Endothelial cell of umbilical vein (primary cell): ENCODE measurements at regions not wholly inside any gene's neighbourhood (a gene's known extent, or its start where the extent isn't known, plus 50 kb on each side); places are given as distances from the start of the nearest gene placed in this dataset.

Experiments
- BruUV-seq: library from RNA; stranded (reverse); fragments of 400-500 nt; replicated peaks from 2 replicates; lab custom pipeline; 2021; lab: Mats Ljungman, UMichigan
- CTCF ChIA-PET: fragments of 300-600, 350-600 bp; sonication (Branson Sonifier 250); formaldehyde crosslinking; loops from one replicate; lab custom pipeline; 2021; ENCODE audit warnings: antibody characterized with exemption, inconsistent platforms; lab: Charles Lee
- POLR2A ChIA-PET: fragments of 300-600, 350-600 bp; sonication (Branson Sonifier 250); formaldehyde crosslinking; loops from one replicate; lab custom pipeline; 2021; ENCODE audit warnings: antibody characterized with exemption, inconsistent platforms; lab: Charles Lee
- DNase-seq: peaks from one replicate; pipeline ENCODE4 v3.0.0-alpha.2; 2011; ENCODE audit warnings: low read depth, low spot score
- FAIRE-seq: peaks from 2 replicates; lab custom pipeline; 2011; peaks lifted over from hg19 to GRCh38; lab: Jason Lieb, UNC
- H2AFZ ChIP-seq: 2 replicates; pipeline ENCODE4 v1.6.0; 2012; ENCODE audit warnings: low read depth, low read length, control low read depth, inconsistent platforms
- H3K27ac ChIP-seq: 2 replicates; pipeline ENCODE4 v1.5.1; 2011; ENCODE audit warnings: low read depth, mild to moderate bottlenecking, control low read depth, low read length, moderate library complexity; ENCODE audit not compliant: insufficient read depth
- H3K27me3 ChIP-seq, 2 experiments: 2 replicates each; pipeline versions ENCODE4 v1.6.0 to v1.6.1; 2011; ENCODE audit warnings: low read length in 2 of 2, mixed read lengths in 1 of 2; ENCODE audit not compliant: control insufficient read depth in 2 of 2, insufficient read depth in 2 of 2
- H3K36me3 ChIP-seq, 2 experiments: 2 replicates in 1 of 2; 3 replicates in 1 of 2; pipeline ENCODE4 v1.5.1; 2011; ENCODE audit warnings: low read length in 2 of 2, mild to moderate bottlenecking in 1 of 2, moderate library complexity in 1 of 2; ENCODE audit not compliant: control insufficient read depth in 2 of 2, insufficient read depth in 2 of 2; ENCODE audit errors: extremely low read depth in 1 of 2
- H3K4me1 ChIP-seq: 3 replicates; pipeline ENCODE4 v1.5.1; 2011; ENCODE audit warnings: mild to moderate bottlenecking, low read length; ENCODE audit not compliant: control insufficient read depth, insufficient read depth; ENCODE audit errors: extremely low read depth
- H3K4me2 ChIP-seq: 2 replicates; pipeline ENCODE4 v1.6.1; 2011; ENCODE audit warnings: low read length, control low read depth, mixed read lengths; ENCODE audit not compliant: insufficient read depth
- H3K4me3 ChIP-seq, 3 experiments: fragments of 200-600 bp in 1 of 3; sonication (generic), shearing (Covaris generic) in 1 of 3; replicated peaks in 1 of 3; 2 replicates each; pipeline ENCODE4 v1.5.1; 2011 to 2016; ENCODE audit warnings: control low read depth in 3 of 3, low read length in 3 of 3, mild to moderate bottlenecking in 2 of 3, inconsistent platforms in 1 of 3, low read depth in 1 of 3, moderate library complexity in 1 of 3; ENCODE audit not compliant: insufficient read depth in 1 of 3
- H3K79me2 ChIP-seq: 2 replicates; pipeline ENCODE4 v1.6.0; 2012; ENCODE audit warnings: low read length, inconsistent platforms; ENCODE audit not compliant: control insufficient read depth, insufficient read depth
- H3K9ac ChIP-seq: replicated peaks from 2 replicates; pipeline ENCODE3; 2011; ENCODE audit warnings: low read length, control low read depth; ENCODE audit not compliant: insufficient read depth; ENCODE audit errors: extremely low read depth
- H3K9me1 ChIP-seq: replicated peaks from 3 replicates; pipeline ENCODE4 v1.6.0; 2011; ENCODE audit warnings: mild to moderate bottlenecking, low read length; ENCODE audit not compliant: control insufficient read depth, insufficient read depth; ENCODE audit errors: extremely low read depth
- H3K9me3 ChIP-seq: replicated peaks from 2 replicates; pipeline ENCODE4 v1.5.1; 2012; ENCODE audit warnings: low read length, inconsistent platforms; ENCODE audit not compliant: control insufficient read depth, insufficient read depth
- H4K20me1 ChIP-seq: replicated peaks from 2 replicates; pipeline ENCODE3; 2011; ENCODE audit warnings: mild to moderate bottlenecking, low read length; ENCODE audit not compliant: control insufficient read depth, insufficient read depth; ENCODE audit errors: extremely low read depth
- EZH2 ChIP-seq: IDR thresholded peaks from 2 replicates; pipeline ENCODE4 v1.6.1; 2012; ENCODE audit warnings: borderline replicate concordance, low read depth, mild to moderate bottlenecking, moderate library complexity, low read length, inconsistent platforms; ENCODE audit not compliant: severe bottlenecking
- FOS ChIP-seq: IDR thresholded peaks from 2 replicates; pipeline ENCODE4 v1.6.1; 2011; ENCODE audit warnings: mild to moderate bottlenecking, low read length, moderate library complexity, borderline replicate concordance; ENCODE audit not compliant: insufficient read depth
- GATA2 ChIP-seq: IDR thresholded peaks from 2 replicates; pipeline ENCODE4 v1.7.0; 2011; ENCODE audit warnings: low read depth, mild to moderate bottlenecking, moderate library complexity, mixed read lengths, low read length; ENCODE audit not compliant: insufficient read length, insufficient read depth
- JUN ChIP-seq: IDR thresholded peaks from 2 replicates; pipeline ENCODE4 v1.6.1; 2011; ENCODE audit warnings: borderline replicate concordance, low read depth; ENCODE audit not compliant: insufficient read length, insufficient read depth
- MAX ChIP-seq: IDR thresholded peaks from 2 replicates; pipeline ENCODE4 v1.6.1; 2011; ENCODE audit not compliant: insufficient read depth, insufficient read length
- MYC ChIP-seq: IDR thresholded peaks from one replicate; pipeline ENCODE4 v1.6.1; 2011; ENCODE audit warnings: mild to moderate bottlenecking, low read depth, low read length
- POLR2A ChIP-seq: IDR thresholded peaks from 2 replicates; pipeline ENCODE4 v1.6.1; 2012; ENCODE audit warnings: low read depth, mild to moderate bottlenecking, control low read depth, low read length
- POLR2AphosphoS5 ChIP-seq: IDR thresholded peaks from 2 replicates; pipeline ENCODE4 v1.6.1; 2012; ENCODE audit warnings: low read depth, mild to moderate bottlenecking, control low read depth, low read length, moderate library complexity; ENCODE audit not compliant: insufficient read depth
- dilution Hi-C: fragments of 300-500 bp; cut with MboI; formaldehyde crosslinking; loops from one replicate; pipeline ENCODE4 v1.15.0; 2019; ENCODE audit warnings: low sequenced_read_pairs; ENCODE audit not compliant: extremely low pct_ligation_motif_present
- intact Hi-C: fragments of 100-400 bp; cut with micrococcal nuclease; formaldehyde crosslinking; loops from one replicate; pipeline ENCODE4 v1.10.0; 2022
- TF ChIP-seq, protein P1 (sequence below), 2 donors: IDR thresholded peaks; 1 replicate in 1 of 2; 2 replicates in 1 of 2; pipeline ENCODE4 v1.5.1; 2011; ENCODE audit warnings: low read length in 2 of 2, mild to moderate bottlenecking in 2 of 2, moderate library complexity in 2 of 2, control low read depth in 1 of 2, inconsistent platforms in 1 of 2, low read depth in 1 of 2; ENCODE audit not compliant: insufficient read depth in 1 of 2; ENCODE audit errors: extremely low read depth in 1 of 2

GRCh38 chr15:94769089-94769488 is 537.7 kb downstream of the MCTP2 start:
- ChIA-PET POLR2A (no interaction called here), CTCF (interaction anchor here (0.9 kb wide), 1 partner anchor 22 kb away, joined by 3 read pairs; no protein-coding TSS in a partner anchor)
- Histone ChIP-seq H3K4me3 (no peak overlapping the region), H3K9ac (no peak overlapping the region), H2AFZ (no peak overlapping the region), H3K9me3 (no peaks in the 10 kb centered on the region), H3K27me3 (no peaks in the 10 kb centered on the region), H3K36me3 (no peaks in the 10 kb centered on the region), H3K4me2 (no peak overlapping the region), H3K79me2 (no peaks in the 10 kb centered on the region), H3K27ac (no peak overlapping the region), H3K4me1 (no peaks in the 10 kb centered on the region), H3K9me1 (no peaks in the 10 kb centered on the region), H4K20me1 (no peaks in the 10 kb centered on the region)
- BruUV-seq: no TSS peak
- FAIRE-seq (no peak), DNase-seq (no peak)
- intact Hi-C loops (no loop called here), dilution Hi-C loops (no loop called here)
- TF ChIP-seq FOS (no peak), MAX (no peak), MYC (no peak), EZH2 (no peak), POLR2AphosphoS5 (no peak), POLR2A (no peak), GATA2 (no peak), JUN (no peak)
- TF ChIP-seq, protein P1, sequence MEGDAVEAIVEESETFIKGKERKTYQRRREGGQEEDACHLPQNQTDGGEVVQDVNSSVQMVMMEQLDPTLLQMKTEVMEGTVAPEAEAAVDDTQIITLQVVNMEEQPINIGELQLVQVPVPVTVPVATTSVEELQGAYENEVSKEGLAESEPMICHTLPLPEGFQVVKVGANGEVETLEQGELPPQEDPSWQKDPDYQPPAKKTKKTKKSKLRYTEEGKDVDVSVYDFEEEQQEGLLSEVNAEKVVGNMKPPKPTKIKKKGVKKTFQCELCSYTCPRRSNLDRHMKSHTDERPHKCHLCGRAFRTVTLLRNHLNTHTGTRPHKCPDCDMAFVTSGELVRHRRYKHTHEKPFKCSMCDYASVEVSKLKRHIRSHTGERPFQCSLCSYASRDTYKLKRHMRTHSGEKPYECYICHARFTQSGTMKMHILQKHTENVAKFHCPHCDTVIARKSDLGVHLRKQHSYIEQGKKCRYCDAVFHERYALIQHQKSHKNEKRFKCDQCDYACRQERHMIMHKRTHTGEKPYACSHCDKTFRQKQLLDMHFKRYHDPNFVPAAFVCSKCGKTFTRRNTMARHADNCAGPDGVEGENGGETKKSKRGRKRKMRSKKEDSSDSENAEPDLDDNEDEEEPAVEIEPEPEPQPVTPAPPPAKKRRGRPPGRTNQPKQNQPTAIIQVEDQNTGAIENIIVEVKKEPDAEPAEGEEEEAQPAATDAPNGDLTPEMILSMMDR (IDR thresholded peaks at IDR 0.05; ENCODE audit: extremely low read depth in 1 of 2, insufficient read depth in 1 of 2, low read depth in 1 of 2, low read length in 2 of 2): no peak
